HEK293 (cell line): ENCODE measurements at regions not wholly inside any gene's neighbourhood (a gene's known extent, or its start where the extent isn't known, plus 50 kb on each side); places are given as distances from the start of the nearest gene placed in this dataset.

ENCODE experiments used
- CTCF ChIA-PET: fragments of 350-600 bp; formaldehyde crosslinking; extraction: SDS; loops from one replicate; lab custom pipeline; 2021; ENCODE audit warnings: antibody characterized with exemption; lab: Yijun Ruan, JAX
- POLR2A ChIA-PET: fragments of 300-600 bp; formaldehyde crosslinking; extraction: SDS; loops from one replicate; lab custom pipeline; 2020; ENCODE audit warnings: antibody characterized with exemption, inconsistent platforms; lab: Yijun Ruan, JAX
- H3K27ac ChIP-seq: fragments of 200-500 bp; sonication (Bioruptor generic); 2 replicates; pipeline ENCODE4 v1.5.1; 2014; ENCODE audit warnings: low read depth, low read length, control low read depth, inconsistent platforms; ENCODE audit errors: extremely low read depth
- H3K36me3 ChIP-seq, 2 experiments: fragments of 200-500 bp in 1 of 2; sonication (Bioruptor generic) in 1 of 2; 1 replicate in 1 of 2; 2 replicates in 1 of 2; pipeline ENCODE4 v1.5.1; 2014 to 2017; ENCODE audit warnings: inconsistent platforms in 2 of 2, low read length in 2 of 2; ENCODE audit not compliant: control insufficient read depth in 2 of 2, insufficient read depth in 1 of 2
- H3K4me1 ChIP-seq: fragments of 200-500 bp; sonication (Bioruptor generic); 2 replicates; pipeline ENCODE4 v1.5.1; 2014; ENCODE audit warnings: mild to moderate bottlenecking, low read length, inconsistent platforms; ENCODE audit not compliant: control insufficient read depth, insufficient read depth
- H3K4me3 ChIP-seq: 2 replicates; pipeline ENCODE4 v1.5.1; 2011; ENCODE audit warnings: low read depth, mild to moderate bottlenecking, control low read depth, low read length, moderate library complexity
- H3K9me3 ChIP-seq: fragments of 200-500 bp; sonication (Bioruptor generic); 2 replicates; pipeline ENCODE4 v1.5.1; 2014; ENCODE audit warnings: low read depth, low read length, inconsistent platforms; ENCODE audit not compliant: control insufficient read depth, insufficient read depth
- ATF2 ChIP-seq: fragments of 450-650 bp; formaldehyde crosslinking; IDR thresholded peaks from 2 replicates; pipeline ENCODE4 v1.5.1; 2016; ENCODE audit warnings: missing biosample characterization, missing genetic modification characterization, low read depth
- GLIS2 ChIP-seq: fragments of 450-650 bp; formaldehyde crosslinking; IDR thresholded peaks from 2 replicates; pipeline ENCODE4 v1.5.1; 2016; ENCODE audit warnings: missing biosample characterization, missing genetic modification characterization
- HOXA7 ChIP-seq: sonication (generic); formaldehyde crosslinking; IDR thresholded peaks from 2 replicates; pipeline ENCODE4 v1.8.1; 2022; ENCODE audit warnings: missing genetic modification reagents, borderline replicate concordance
- INSM2 ChIP-seq: fragments of 450-650 bp; formaldehyde crosslinking; IDR thresholded peaks from 2 replicates; pipeline ENCODE4 v1.5.1; 2016; ENCODE audit warnings: missing biosample characterization, missing genetic modification characterization
- KLF10 ChIP-seq: fragments of 450-650 bp; IDR thresholded peaks from 2 replicates; pipeline ENCODE4 v1.5.1; 2018; ENCODE audit warnings: missing biosample characterization, mild to moderate bottlenecking, missing genetic modification characterization
- KLF9 ChIP-seq: fragments of 450-650 bp; formaldehyde crosslinking; IDR thresholded peaks from 2 replicates; pipeline ENCODE4 v1.5.1; 2016; ENCODE audit warnings: missing biosample characterization, missing genetic modification characterization, low read depth
- OSR2 ChIP-seq: fragments of 450-650 bp; formaldehyde crosslinking; IDR thresholded peaks from 2 replicates; pipeline ENCODE4 v1.5.1; 2016; ENCODE audit warnings: missing biosample characterization, missing genetic modification characterization
- SP2 ChIP-seq: fragments of 450-650 bp; formaldehyde crosslinking; IDR thresholded peaks from 2 replicates; pipeline ENCODE4 v1.5.1; 2016; ENCODE audit warnings: missing biosample characterization, missing genetic modification characterization
- YY1 ChIP-seq: fragments of 450-650 bp; formaldehyde crosslinking; IDR thresholded peaks from 2 replicates; pipeline ENCODE4 v1.5.1; 2018; ENCODE audit warnings: missing biosample characterization, missing genetic modification characterization
- ZBTB49 ChIP-seq: fragments of 450-650 bp; formaldehyde crosslinking; IDR thresholded peaks from 2 replicates; pipeline ENCODE4 v1.5.1; 2016; ENCODE audit warnings: missing biosample characterization, missing genetic modification characterization, low read depth
- ZFP69B ChIP-seq: fragments of 450-650 bp; formaldehyde crosslinking; IDR thresholded peaks from 2 replicates; pipeline ENCODE4 v1.5.1; 2016; ENCODE audit warnings: missing biosample characterization, missing genetic modification characterization
- ZIC2 ChIP-seq: fragments of 450-650 bp; formaldehyde crosslinking; IDR thresholded peaks from 2 replicates; pipeline ENCODE4 v1.5.1; 2016; ENCODE audit warnings: missing biosample characterization, missing genetic modification characterization
- ZNF10 ChIP-seq: fragments of 450-650 bp; formaldehyde crosslinking; IDR thresholded peaks from 2 replicates; pipeline ENCODE4 v1.5.1; 2017; ENCODE audit warnings: missing biosample characterization, missing genetic modification characterization
- ZNF2 ChIP-seq: fragments of 450-650 bp; formaldehyde crosslinking; IDR thresholded peaks from 2 replicates; pipeline ENCODE4 v1.5.1; 2016; ENCODE audit warnings: missing biosample characterization, missing genetic modification characterization
- ZNF366 ChIP-seq: fragments of 450-650 bp; formaldehyde crosslinking; conservative IDR thresholded peaks from 2 replicates; pipeline ENCODE4 v1.5.1; 2016; ENCODE audit warnings: missing biosample characterization, missing genetic modification characterization
- ZNF426 ChIP-seq: fragments of 450-650 bp; formaldehyde crosslinking; IDR thresholded peaks from 2 replicates; pipeline ENCODE4 v1.5.1; 2017; ENCODE audit warnings: missing biosample characterization, missing genetic modification characterization, mild to moderate bottlenecking, inconsistent platforms, moderate library complexity
- ZNF501 ChIP-seq: fragments of 450-650 bp; formaldehyde crosslinking; IDR thresholded peaks from 2 replicates; pipeline ENCODE4 v1.5.1; 2016; ENCODE audit warnings: missing biosample characterization, missing genetic modification characterization
- ZNF623 ChIP-seq: fragments of 450-650 bp; formaldehyde crosslinking; IDR thresholded peaks from 2 replicates; pipeline ENCODE4 v1.5.1; 2016; ENCODE audit warnings: missing biosample characterization, missing genetic modification characterization
- ZNF645 ChIP-seq: fragments of 450-650 bp; formaldehyde crosslinking; IDR thresholded peaks from 2 replicates; pipeline ENCODE4; 2016; ENCODE audit warnings: missing biosample characterization, missing genetic modification characterization
- ZNF791 ChIP-seq: fragments of 450-650 bp; formaldehyde crosslinking; IDR thresholded peaks from 2 replicates; pipeline ENCODE4 v1.5.1; 2016; ENCODE audit warnings: missing biosample characterization, missing genetic modification characterization
- ZNF837 ChIP-seq: fragments of 450-650 bp; formaldehyde crosslinking; IDR thresholded peaks from 2 replicates; pipeline ENCODE4 v1.5.1; 2016; ENCODE audit warnings: missing biosample characterization, missing genetic modification characterization

GRCh38 chr4:84051639-84052038, 447.5 kb downstream of the NKX6-1 start (continued):
- TF ChIP-seq ZNF426 (tag by site-specific recombination) = no peak
- no peak for TF ChIP-seq INSM2 (tag by site-specific recombination)

GRCh38 chr4:84051089-84051488, 448.0 kb downstream of the NKX6-1 start:
- ChIA-PET CTCF (interaction anchor here (0.5 kb wide), 1 partner anchor 225 kb away, joined by 3 read pairs; no protein-coding TSS in a partner anchor), POLR2A (no interaction called here)
- Histone ChIP-seq H3K36me3 (no peaks in the 10 kb centered on the region), H3K9me3 (no peaks in the 10 kb centered on the region), H3K27ac (no peak overlapping the region), H3K4me3 (no peak overlapping the region), H3K4me1 (no peaks in the 10 kb centered on the region)
- TF ChIP-seq ATF2 (no peak), ZNF2 (tag by site-specific recombination) (no peak), ZNF645 (tag by site-specific recombination) (no peak), HOXA7 (no peak), GLIS2 (no peak), KLF9 (no peak), KLF10 (tag by site-specific recombination) (no peak), ZNF10 (tag by site-specific recombination) (no peak)

- Histone ChIP-seq H3K36me3 (no peaks in the 10 kb centered on the region), H3K27ac (no peak overlapping the region)
Observed at GRCh38 chr4:84050015-84050414, 449.1 kb downstream of the NKX6-1 start.

GRCh38 chr4:84046551-84046950, 452.5 kb downstream of the NKX6-1 start:
- H3K36me3 ChIP-seq = no peaks in the 10 kb centered on the region
- POLR2A ChIA-PET = no interaction called here

More at GRCh38 chr4:84050015-84050414, 449.1 kb downstream of the NKX6-1 start:
- POLR2A ChIA-PET = no interaction called here
- Histone ChIP-seq H3K9me3 (no peaks in the 10 kb centered on the region), H3K4me3 (no peak overlapping the region), H3K4me1 (no peaks in the 10 kb centered on the region)
- TF ChIP-seq ZNF791 (no peak), ZNF837 (tag by site-specific recombination) (no peak), ZFP69B (no peak), ZNF501 (tag by site-specific recombination) (no peak), OSR2 (tag by site-specific recombination) (no peak)
- CTCF ChIA-PET = no interaction called here

More at GRCh38 chr4:84046551-84046950, 452.5 kb downstream of the NKX6-1 start:
- no peak overlapping the region for H3K27ac ChIP-seq
- H3K4me3 ChIP-seq = no peak overlapping the region
- CTCF ChIA-PET = no interaction called here
- no peaks in the 10 kb centered on the region for H3K9me3 ChIP-seq
- H3K4me1 ChIP-seq = no peaks in the 10 kb centered on the region
- TF ChIP-seq ZIC2 (no peak), YY1 (tag by site-specific recombination) (no peak), ZNF366 (no peak), ZNF2 (tag by site-specific recombination) (no peak), SP2 (tag by site-specific recombination) (no peak), ZBTB49 (no peak), ZNF623 (tag by site-specific recombination) (no peak)
